ENCODE measurements at regions not wholly inside any gene's neighbourhood (a gene's known extent, or its start where the extent isn't known, plus 50 kb on each side); places are given as distances from the start of the nearest gene placed in this dataset.

- no peak for DNase-seq (ENCODE audit: low read depth, low spot score)
Measured at GRCh38 chr1:208298593-208299269, 54.5 kb upstream of the PLXNA2 start.

DNA sequence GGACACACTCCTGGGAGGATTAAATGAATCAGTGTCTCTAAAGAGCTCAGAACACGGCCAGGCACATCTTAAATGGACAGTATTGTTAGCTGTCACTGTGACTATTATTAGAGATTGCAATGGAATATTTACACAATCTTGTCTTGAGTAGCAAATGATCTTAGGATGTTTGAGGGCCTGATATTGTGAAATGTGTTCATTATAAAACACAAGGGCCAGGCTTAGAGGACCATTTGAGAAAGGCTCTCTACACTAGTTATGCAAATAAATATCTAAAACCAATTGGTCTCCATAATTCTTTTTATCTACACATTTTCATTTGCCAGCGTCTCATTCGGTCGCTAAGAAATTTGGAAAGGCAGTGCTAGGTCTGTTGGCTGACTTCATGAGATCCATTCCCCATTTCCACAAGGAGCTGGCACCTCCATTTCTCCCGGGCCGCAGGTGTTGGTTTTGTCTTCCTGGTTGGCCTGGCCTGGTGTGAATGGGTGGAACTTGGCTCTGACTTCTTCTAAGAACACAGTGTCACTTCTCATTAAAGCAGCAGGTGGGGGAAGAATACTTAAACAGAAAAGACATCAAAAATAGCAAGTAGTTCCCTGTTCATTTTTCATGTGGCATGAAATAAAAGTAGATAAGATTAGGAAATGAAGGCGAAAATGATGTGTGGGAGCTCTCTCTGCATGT, 56.0 kb upstream of the PLXNA2 start:
- DNase-seq (ENCODE audit: low read depth, low spot score) = no peak

DNA sequence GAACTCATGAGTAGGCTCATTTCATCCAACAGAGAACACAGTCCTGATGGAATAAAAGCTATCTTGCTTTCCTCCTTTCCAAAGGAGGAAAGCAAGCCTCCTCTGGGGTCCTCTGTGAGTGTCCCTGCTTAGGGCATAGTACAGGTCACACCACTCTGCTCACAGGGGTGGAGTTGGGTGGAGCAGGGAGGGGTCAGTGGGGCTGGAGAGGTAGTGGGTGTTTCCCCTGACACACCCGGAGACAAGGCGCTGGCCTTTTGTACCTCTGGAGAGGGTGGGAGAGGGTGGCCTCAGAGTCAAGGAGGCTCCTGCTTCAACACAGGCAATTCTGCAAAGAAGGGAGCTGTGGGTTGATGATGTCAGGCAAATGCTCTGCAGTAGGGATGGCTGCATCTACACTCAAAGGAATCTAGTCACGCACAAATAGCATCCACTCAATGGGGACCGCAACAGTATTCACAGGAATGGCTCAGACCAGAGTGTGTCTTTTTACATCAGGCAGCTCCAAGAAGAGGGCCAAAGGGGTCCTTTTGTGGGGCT, 58.6 kb upstream of the PLXNA2 start:
- DNase-seq (ENCODE audit: low read depth, low spot score) = no peak

- no peak for DNase-seq (ENCODE audit: low read depth, low spot score)
Measured at GRCh38 chr1:208303743-208304712, 59.8 kb upstream of the PLXNA2 start.

DNA sequence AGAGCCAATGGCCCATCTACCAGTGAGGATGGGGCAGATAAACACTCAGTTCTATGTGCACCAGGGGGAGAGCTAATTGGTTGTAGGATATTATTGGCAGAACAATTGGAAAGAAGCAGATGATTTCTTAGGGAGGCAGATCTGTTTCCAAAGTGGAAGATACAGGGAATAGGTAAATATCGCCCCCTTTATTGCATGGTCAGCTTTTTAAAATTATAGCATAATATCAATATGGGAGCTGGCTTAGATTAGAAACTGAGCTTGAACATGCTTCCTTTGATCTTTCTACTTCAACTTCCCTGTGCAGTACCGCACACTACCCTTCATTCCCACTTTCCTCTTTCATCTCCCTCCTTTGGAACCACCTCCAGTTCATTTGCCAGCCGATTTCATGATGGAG, 64.0 kb upstream of the PLXNA2 start:
- no peak for DNase-seq (ENCODE audit: low read depth, low spot score)

DNA sequence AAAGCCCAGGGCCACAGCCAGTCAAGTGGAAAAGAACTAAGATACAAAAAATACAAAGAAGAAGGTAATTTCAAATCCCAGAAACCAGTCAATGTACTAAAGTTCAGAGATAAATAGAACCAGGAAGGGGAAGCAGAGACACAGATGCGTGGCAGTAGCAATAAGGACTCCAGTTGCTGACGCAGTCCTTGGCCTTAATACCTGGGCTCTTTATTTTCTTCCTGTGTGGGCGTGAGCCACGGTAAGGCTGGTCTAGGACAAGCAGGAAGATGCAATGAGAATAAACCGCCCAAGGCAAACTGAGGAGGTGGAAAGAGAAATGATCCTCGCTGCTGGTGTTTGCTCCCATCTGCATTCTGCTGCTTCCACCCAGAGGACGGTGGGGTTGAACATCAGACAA, 65.6 kb upstream of the PLXNA2 start:
- no peak for DNase-seq (ENCODE audit: low read depth, low spot score)

GRCh38 chr1:208312706-208313105, 68.5 kb upstream of the PLXNA2 start:
- DNase-seq (ENCODE audit: low read depth, low spot score) = no peak

GRCh38 chr1:208314431-208314830, 70.2 kb upstream of the PLXNA2 start:
- DNase-seq (ENCODE audit: low read depth, low spot score) = no peak

GRCh38 chr1:208318150-208318734, 74.1 kb upstream of the PLXNA2 start:
- no peak for DNase-seq (ENCODE audit: low read depth, low spot score)

DNA sequence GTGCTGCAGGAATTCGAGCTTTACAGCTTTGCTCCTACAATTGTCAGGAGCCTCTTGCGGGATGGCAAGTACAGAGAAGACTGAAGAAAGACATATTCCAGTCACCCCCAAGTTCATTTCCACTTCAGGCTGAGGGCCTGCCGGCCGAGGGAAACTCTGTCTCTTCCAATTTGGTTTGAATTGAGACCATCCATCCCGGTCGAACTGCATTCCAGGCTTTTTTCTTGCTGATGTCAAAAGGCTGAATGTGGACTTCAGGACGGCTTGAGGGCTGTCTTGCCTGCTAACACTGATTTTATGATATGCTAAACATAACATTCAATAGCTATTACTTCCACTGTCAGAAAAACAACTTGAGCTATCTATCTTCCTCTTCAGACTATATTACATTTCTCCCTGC, 79.8 kb upstream of the PLXNA2 start:
- DNase-seq (ENCODE audit: low read depth, low spot score) = no peak

DNA sequence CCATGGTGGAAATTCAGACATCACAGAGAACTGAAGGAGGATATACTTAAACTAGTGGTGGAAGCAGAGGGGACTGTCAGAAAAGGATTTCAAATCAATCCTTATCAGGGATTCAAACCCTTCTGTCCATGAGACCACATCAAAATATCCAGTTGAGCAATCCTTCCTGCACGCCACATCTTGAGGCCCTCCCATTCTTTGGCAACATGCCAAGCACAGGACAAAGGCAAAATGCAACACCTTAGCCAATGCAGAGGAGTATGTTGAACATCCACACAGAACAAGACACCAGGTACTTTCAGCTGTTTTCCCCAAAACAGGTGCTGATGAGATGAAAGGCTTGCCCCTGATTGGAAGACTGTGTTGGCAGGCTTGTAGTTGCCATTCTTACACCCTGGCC, 81.8 kb upstream of the PLXNA2 start:
- DNase-seq (ENCODE audit: low read depth, low spot score) = no peak

- no peak for DNase-seq (ENCODE audit: low read depth, low spot score)
Measured at GRCh38 chr1:208329300-208329699, 85.1 kb upstream of the PLXNA2 start.

DNA sequence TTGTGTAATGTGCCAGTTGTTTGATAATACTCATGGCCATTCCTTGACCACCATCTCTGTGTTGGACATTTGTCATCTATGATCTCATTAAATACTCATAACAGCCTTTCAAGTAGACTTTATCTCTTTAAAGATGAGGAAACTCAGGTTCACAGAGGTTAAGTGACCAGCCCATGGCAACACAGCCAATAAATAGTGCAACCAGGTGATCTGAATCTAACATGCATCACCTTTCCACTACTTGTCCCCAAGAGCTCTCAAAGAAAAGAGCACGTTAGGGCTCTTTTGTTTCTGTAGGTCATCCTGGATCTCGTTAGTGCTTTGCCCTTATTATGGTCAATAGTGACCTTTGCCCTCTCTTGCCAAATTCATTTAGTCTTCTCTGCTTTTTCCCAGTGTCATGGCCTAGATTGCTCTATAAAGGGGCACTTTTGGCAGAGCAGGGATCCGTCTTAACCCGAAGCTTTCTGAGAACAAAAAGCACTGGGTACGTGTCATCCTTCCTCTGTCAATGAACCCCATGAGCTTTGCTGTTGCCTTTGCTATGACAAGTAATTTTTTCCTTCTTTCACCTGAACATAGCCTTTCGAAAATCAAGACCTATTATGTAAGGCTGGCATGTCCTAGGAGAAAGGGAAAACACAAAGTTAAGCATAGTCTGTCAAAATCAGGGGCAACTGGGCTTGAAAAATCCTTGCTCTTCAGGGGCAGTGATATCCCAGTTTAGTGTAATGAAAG, 88.0 kb upstream of the PLXNA2 start:
- no peak for DNase-seq (ENCODE audit: low read depth, low spot score)

DNA sequence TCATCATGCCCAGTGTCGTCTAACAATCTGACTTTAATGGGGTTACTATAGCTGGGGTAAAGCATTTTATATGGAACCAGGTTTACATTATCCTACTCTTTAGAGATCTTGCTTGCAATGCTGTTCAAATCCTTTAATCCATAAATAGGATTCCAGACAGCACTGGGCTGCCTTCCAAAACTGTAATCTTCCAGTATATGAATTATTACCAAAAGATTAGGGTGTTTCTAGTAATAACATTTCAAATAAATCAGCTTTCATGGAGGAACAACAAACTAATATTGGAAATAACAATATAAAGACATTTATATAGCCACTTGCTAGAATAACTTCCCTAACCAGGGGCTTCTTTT, 88.6 kb upstream of the PLXNA2 start:
- DNase-seq (ENCODE audit: low read depth, low spot score) = no peak

GRCh38 chr1:208333676-208334075, 89.5 kb upstream of the PLXNA2 start:
- no peak for DNase-seq (ENCODE audit: low read depth, low spot score)

DNA sequence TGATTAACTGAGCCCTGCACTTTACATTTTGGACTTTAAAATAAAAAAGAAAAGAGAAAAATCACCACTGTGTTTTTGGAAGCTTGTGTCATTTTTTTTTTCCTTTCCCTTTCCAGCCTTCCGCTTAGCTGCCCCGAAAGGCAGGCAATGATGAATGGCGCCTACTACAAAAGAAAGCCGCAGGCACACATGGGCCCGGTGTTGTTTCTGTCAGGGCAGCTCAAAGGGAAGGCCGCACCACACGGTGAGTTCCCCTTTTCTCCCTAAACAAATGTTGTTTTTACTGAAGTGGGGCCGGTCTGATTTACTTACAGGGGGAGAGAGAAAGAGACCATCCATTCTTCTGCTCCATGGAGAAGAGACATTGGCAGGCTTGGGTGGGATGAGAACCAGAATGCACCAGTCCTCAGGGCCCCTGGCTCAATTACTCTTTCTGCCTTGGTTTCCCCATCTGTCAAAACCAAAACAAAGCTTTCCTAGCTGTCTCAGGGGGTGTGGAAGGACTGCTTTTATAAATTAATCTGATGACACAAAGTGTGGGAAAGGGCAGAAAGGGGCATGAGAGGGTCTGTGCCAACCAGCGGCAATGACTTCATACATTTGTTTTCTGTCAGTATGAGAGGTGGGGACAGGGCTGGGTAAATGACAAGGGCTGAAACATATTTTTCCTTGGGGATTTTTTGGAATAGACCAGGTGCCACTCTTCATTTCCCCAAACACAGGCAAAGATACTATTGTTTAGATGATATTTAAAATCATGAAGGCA, 91.4 kb upstream of the PLXNA2 start:
- no peak for DNase-seq (ENCODE audit: low read depth, low spot score)

DNA sequence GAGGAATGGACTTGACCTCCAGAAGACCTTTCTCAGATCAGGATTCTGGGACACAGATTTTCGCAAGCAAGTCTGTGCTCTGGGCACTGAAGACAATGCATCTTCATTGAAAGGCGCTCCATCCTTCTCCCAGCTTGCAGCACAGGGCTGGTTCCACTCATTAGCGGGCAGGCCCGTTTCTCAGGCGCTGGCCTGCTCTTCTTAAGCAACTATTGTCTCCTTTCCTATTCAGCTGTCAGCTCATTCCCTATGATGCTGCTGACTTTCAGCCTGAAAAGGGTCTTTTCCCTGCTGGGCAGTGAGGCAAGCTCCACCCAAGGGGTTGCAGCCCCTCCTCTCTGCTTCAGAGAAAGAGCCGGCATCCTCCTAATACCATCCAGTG, 91.9 kb upstream of the PLXNA2 start:
- DNase-seq (ENCODE audit: low read depth, low spot score) = no peak

- no peak for DNase-seq (ENCODE audit: low read depth, low spot score)
Measured at GRCh38 chr1:208339911-208340310, 95.7 kb upstream of the PLXNA2 start.

DNA sequence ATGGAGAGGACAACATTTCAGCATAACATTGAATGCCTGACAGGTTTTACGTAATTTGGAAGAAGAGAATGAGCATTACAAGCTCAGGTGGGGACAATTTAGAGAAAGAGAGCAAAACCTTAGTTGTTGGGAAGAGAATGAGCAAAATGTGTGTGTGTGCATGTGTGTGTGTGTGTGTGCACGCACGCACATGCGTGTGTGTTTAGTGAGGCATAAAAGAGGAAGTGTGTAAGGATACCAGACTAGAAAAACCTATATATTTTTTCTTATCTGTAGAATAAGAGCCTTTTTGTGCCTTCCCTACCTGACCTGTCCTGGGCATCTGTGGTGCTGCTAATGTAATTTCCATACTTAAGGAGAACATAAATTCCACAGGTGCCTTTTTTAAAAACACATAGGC, 99.0 kb upstream of the PLXNA2 start:
- DNase-seq (ENCODE audit: low read depth, low spot score) = no peak

- no peak for DNase-seq (ENCODE audit: low read depth, low spot score)
Measured at GRCh38 chr1:208344202-208344857, 100.1 kb upstream of the PLXNA2 start.

All from iPS DF 19.7 (cell line).